Thoracic aorta (tissue), 2 donors: ENCODE measurements at regions not wholly inside any gene's neighbourhood (a gene's known extent, or its start where the extent isn't known, plus 50 kb on each side); places are given as distances from the start of the nearest gene placed in this dataset.

Experiments
- ATAC-seq: fragments of 150-250 bp; one replicate; pipeline ENCODE4 v1.8.0; 2017; ENCODE audit warnings: low read depth; ENCODE audit not compliant: insufficient number of reproducible peaks, low FRiP score
- DNase-seq: peaks from one replicate; pipeline ENCODE4 v3.0.0-alpha.2; 2020; ENCODE audit warnings: low spot score
- H3K27ac ChIP-seq, 2 donors: fragments of 200-600 bp; sonication (generic); 1 replicate in 1 of 2; 2 replicates in 1 of 2; pipeline ENCODE4 v1.5.1; 2016; ENCODE audit warnings: mild to moderate bottlenecking in 2 of 2, moderate library complexity in 2 of 2
- H3K27me3 ChIP-seq: fragments of 200-600 bp; sonication (generic); replicated peaks from 2 replicates; pipeline ENCODE4 v1.6.0; 2016; ENCODE audit warnings: mild to moderate bottlenecking; ENCODE audit not compliant: insufficient read depth
- H3K36me3 ChIP-seq: fragments of 200-600 bp; sonication (generic); one replicate; pipeline ENCODE4 v1.5.1; 2016
- H3K4me1 ChIP-seq, 2 donors: fragments of 200-600 bp; sonication (generic); 1 replicate in 1 of 2; 2 replicates in 1 of 2; pipeline versions ENCODE4 v1.5.1 to v1.6.0; 2016; ENCODE audit warnings: low read depth in 2 of 2, mild to moderate bottlenecking in 1 of 2; ENCODE audit not compliant: control insufficient read depth in 1 of 2
- H3K4me3 ChIP-seq: fragments of 200-600 bp; sonication (generic); 2 replicates; pipeline ENCODE4 v1.5.1; 2016; ENCODE audit warnings: mild to moderate bottlenecking
- H3K9me3 ChIP-seq: fragments of 200-600 bp; sonication (generic); 2 replicates; pipeline ENCODE4 v1.5.1; 2016
- TF ChIP-seq, protein P1 (sequence below): fragments of 200-600 bp; sonication (generic); IDR thresholded peaks from one replicate; pipeline ENCODE4 v1.5.1; 2019; ENCODE audit warnings: antibody characterized with exemption

DNA sequence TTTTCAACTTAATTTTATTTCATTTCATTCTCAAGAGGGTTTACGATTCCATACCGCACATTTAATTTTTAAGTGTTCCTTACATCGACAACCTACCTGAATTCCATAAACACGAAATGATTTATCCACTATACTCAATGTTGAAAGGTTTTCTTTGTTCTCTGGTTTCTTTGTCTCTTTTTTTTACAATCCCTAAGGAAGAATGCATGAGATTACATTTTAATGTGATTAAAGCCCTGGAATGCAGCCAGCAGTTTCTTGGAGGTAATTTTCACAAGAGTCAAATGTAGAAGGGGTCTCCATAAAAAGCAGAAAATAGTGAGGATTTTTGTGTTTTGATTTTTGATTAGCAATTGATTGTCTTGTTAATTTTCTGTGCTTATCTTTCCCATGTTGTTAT, 59.2 kb upstream of the ADCY1 start:
- Histone ChIP-seq H3K4me1 (no peaks in the 10 kb centered on the region), H3K9me3 (no peaks in the 10 kb centered on the region), H3K36me3 (no peaks in the 10 kb centered on the region), H3K27ac (no peak overlapping the region), H3K4me3 (no peak overlapping the region), H3K27me3 (no peaks in the 10 kb centered on the region)
- DNase-seq (no peak), ATAC-seq (no peak)
- TF ChIP-seq, protein P1, sequence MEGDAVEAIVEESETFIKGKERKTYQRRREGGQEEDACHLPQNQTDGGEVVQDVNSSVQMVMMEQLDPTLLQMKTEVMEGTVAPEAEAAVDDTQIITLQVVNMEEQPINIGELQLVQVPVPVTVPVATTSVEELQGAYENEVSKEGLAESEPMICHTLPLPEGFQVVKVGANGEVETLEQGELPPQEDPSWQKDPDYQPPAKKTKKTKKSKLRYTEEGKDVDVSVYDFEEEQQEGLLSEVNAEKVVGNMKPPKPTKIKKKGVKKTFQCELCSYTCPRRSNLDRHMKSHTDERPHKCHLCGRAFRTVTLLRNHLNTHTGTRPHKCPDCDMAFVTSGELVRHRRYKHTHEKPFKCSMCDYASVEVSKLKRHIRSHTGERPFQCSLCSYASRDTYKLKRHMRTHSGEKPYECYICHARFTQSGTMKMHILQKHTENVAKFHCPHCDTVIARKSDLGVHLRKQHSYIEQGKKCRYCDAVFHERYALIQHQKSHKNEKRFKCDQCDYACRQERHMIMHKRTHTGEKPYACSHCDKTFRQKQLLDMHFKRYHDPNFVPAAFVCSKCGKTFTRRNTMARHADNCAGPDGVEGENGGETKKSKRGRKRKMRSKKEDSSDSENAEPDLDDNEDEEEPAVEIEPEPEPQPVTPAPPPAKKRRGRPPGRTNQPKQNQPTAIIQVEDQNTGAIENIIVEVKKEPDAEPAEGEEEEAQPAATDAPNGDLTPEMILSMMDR: no peak

GRCh38 chr7:45515346-45515745, 58.8 kb upstream of the ADCY1 start:
- Histone ChIP-seq H3K27me3 (no peaks in the 10 kb centered on the region), H3K9me3 (no peaks in the 10 kb centered on the region), H3K27ac (no peak overlapping the region), H3K36me3 (no peaks in the 10 kb centered on the region), H3K4me3 (no peak overlapping the region), H3K4me1 (no peaks in the 10 kb centered on the region)
- ATAC-seq: no peak
- DNase-seq: no peak
- TF ChIP-seq, protein P1: no peak
